Right ventricle myocardium superior (tissue), 1 donor: ENCODE measurements at regions not wholly inside any gene's neighbourhood (a gene's known extent, or its start where the extent isn't known, plus 50 kb on each side); places are given as distances from the start of the nearest gene placed in this dataset.
"Not testable (repeated sequence)": the region's sequence is repeated elsewhere in the genome, so short reads cannot be mapped to it uniquely, and the experiment has no call there.

Source experiments
- ATAC-seq: fragments of 200-7000 bp; cut with Tn5 transposase; one replicate; pipeline ENCODE4 v1.9.1; 2020; ENCODE audit warnings: mild to moderate bottlenecking; ENCODE audit not compliant: poor library complexity
- DNase-seq: peaks from one replicate; pipeline ENCODE4 v3.0.0-alpha.2; 2020
- intact Hi-C: fragments of 100-400 bp; cut with DNase I; formaldehyde crosslinking; loops from one replicate; pipeline ENCODE4 v1.11.2; 2022
- donor health status: DM: no; HTN: yes; CAD: no; lungs with severe emphysema.

DNA sequence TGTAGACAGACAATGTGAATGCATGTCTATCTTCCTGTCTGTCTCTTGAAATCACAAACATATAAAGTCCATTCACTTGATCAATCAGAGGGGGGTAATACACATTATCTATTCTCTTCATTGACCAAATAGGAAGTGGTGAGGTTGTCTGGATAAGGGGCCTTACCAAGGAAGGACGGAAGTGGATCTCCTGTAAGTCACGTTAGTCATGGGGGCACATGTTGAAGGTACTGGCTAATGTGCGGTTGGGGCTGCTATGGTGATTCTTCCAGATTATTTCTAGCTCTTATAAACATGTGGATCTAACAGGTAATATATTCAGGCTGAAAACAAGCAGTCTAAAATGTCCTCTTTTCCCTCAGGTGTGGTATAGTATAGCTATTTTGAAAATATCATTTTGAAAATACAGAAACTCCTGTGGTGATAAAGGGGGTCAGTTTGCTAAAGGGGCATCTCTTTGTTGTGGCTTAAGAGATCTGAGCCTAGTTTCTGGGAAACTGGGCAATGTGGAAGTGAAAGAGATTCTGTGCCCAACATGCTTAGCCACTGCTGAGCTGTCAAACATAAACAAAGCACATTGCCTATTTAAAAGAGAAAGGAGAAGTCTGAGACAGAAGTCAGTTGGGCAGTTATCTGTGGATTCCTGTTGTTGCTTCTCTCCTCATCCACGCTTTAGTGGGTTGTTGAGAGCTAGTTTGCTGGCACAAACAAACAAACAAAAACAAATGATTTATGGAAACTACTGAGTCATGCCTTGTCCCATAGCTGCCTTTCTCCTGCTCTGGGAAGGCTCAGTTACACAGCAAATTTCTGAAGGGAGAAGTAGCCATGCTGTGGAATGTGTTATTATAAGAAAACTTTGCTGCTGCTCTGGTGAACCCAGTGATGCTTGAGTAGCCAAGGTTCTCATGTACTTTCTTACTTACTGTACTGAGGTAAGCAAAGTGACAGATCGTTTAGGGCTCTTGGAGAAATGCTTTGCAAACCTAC lies 166.9 kb downstream of the HLX start:
- DNase-seq (no peak), ATAC-seq (peak; percentile 58)
- intact Hi-C loops = no loop called here

- intact Hi-C loops, ATAC-seq, DNase-seq: not testable (repeated sequence)
These were observed 172.1 kb downstream of the HLX start for GRCh38 chr1:221051391-221051790.

- intact Hi-C loops = no loop called here
- ATAC-seq (no peak), DNase-seq (no peak)
These were observed 174.6 kb downstream of the HLX start for GRCh38 chr1:221053889-221054288.

DNA sequence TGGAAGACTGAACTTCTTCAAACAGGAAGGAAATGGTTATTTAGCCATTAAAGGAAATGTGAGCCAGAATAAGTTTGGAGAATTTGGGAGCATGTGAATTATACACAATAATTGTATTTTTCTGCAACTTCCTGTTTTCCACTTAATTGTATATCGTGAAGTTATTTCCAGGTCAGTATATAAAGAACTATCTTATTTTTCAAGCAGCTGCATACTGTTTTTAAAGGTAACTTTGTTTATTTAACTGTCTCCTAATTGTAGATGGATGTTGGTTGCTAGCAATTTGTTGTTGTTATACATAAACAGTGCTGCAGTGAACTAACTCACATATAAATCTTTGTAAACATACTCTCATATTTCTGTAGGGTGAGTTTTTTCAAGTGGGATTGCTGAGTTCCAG lies 180.3 kb downstream of the HLX start:
- no peak for ATAC-seq
- no peak for DNase-seq
- intact Hi-C loops = no loop called here

DNA sequence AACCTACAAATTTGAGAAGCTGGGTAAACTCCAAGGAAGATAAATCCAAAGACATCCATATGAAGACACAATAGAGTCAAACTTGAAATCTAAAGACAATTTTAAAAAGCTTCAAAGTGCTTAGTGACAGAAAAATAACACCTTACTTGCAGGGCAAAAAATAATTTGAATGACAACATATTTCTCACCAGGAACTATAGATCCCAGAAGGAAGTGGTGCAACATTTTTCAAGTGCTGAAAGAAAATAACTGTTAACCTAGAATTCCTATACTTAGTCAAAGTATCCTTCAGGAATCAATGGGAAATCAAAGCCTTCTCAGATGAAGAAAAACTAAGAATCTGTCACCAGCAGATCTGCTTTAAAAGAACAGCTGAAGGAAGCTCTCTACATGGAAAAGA lies 184.4 kb downstream of the HLX start:
- intact Hi-C loops = no loop called here
- DNase-seq (no peak), ATAC-seq (no peak)

- no peak for DNase-seq
- intact Hi-C loops = no loop called here
- no peak for ATAC-seq
These were observed 187.2 kb downstream of the HLX start for GRCh38 chr1:221066351-221067001.

DNA sequence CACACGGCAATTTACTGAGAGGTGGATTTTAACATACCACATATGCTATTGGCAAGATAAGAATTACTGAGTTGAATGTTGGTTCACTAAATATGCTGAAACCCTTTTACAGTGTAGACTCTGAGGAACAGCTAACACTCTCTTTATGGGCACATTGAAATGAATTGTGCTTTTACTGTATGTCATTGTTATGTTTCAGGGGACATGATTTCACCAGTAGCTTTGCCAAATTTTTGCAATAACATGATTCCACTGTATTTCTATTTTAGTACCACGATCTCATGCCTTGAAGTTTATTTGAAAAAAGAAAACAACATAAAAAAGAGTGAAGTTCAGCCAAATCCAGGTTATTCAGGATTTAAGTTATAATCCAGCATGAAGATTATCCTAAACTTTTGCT lies 188.5 kb downstream of the HLX start:
- intact Hi-C loops = no loop called here
- no peak for DNase-seq
- no peak for ATAC-seq

- intact Hi-C loops = no loop called here
- DNase-seq (no peak), ATAC-seq (no peak)
These were observed 190.1 kb downstream of the HLX start for GRCh38 chr1:221069178-221069903.

DNA sequence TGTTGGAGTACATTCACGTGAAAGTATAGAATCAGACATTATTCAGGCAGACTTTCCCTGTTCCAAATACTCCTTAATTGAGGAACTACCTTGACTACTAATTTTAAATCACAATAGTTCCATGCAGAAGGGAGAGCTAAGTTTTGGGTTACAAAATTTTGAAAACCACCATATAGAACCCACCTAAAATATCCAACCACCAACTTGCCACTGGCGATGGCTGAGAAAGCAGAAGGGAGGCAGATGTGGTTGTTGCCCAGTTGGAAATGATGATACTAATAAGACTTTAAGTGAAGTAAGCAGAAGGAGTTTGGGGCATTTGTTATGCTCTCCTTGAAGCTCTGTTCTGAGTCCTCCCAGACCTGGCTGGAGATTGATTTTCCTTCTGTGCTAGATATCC lies 190.7 kb downstream of the HLX start:
- intact Hi-C loops = no loop called here
- ATAC-seq (no peak), DNase-seq (no peak)

- ATAC-seq (no peak), DNase-seq (no peak)
- intact Hi-C loops = no loop called here
These were observed 192.5 kb downstream of the HLX start for GRCh38 chr1:221071777-221072176.

- intact Hi-C loops = no loop called here
- DNase-seq (no peak), ATAC-seq (peak; percentile 34)
These were observed 193.0 kb downstream of the HLX start for GRCh38 chr1:221072214-221072613.

DNA sequence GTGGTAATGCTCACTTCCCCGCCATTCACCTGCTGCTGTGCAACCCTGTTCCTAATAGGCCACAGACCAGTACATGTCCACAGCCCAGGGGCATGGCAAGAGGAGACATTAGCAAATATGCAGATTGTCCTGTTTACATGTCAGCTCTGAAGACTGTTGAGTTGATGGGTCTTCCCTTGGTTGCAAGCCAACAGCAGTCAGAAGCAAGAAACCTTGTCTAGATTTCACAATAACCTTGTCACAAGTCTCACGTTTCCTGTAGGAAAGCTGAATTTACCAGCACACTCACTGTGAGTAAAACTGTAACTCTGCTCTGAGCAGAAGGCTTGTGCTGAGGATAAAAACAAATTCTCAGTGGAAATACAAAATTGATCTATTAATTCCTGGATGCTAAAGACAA lies 195.1 kb downstream of the HLX start:
- intact Hi-C loops = no loop called here

DNA sequence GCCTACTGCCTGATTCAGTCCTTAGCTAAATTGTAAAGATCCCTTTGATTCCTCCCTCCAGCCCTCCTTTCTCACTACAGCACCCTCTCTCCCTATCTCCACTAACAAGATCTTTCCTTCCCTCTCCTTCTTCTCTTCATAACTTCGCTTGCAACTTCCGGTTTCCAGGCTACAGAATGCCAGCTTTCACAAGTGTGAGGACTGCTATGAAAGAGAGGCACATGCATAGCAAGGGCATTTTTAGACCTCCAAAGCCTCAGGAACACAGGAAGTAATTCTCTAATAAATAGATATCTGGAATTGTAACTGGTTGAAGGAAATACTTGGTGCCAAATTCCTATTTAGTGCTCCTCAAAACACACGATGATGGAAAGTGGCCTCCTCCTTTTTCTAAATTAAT lies 196.7 kb downstream of the HLX start:
- DNase-seq (no peak), ATAC-seq (no peak)
- intact Hi-C loops = no loop called here

More for the DNA sequence above, 195.1 kb downstream of the HLX start:
- DNase-seq (no peak), ATAC-seq (no peak)

DNA sequence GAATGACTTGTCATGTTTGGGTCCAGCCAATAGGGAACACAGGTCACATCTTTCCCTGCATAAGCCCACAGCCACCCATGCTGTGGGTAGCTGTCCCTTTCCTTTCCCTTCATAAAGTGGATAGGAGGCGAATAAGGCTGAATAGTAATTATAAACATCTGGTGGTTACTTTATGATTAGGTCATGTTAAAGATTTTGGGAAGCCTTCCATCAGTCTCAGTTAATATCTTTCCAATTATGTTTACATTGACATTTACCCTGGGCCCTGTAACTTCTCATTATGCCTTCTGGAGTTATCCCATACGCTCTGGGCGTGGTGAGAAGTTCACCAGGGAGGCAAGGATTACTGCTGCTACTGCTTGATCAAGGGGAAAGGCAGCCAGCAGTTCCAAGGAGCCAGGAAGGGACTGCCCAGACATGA lies 197.2 kb downstream of the HLX start:
- DNase-seq = no peak
- no peak for ATAC-seq
- intact Hi-C loops = no loop called here

DNA sequence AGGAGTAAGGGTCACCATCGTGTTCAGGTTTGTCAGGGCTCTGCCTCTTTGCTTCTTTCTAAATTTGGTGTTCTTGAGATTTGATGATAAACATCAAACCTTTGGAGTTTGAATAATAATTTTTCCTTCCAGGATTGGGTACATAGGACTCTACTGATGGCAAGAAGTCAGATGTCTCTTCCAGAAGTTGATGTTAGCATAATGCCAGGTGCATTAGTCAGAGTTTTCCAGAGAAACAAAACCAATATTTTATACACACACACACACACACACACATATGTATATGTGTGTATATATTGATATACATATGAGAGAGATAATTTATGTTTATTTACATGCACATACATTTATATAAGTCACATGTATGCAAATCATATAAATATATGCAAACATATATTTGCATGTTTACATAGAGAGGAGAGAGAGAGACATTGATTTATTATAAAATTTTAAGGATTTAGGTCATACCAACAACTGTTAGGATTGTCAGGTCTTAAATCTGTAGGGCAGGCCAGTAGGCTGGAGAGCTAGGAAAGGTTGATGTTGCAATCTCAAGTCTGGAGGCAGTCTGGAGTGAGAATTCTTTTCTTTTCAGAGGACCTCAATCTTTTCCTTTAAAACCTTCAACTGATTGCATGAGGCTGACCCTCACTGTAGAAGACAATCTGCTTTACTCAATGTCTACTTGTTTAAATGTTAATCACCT lies 199.2 kb downstream of the HLX start:
- ATAC-seq = no peak
- intact Hi-C loops = no loop called here
- no peak for DNase-seq

GRCh38 chr1:221083902-221084301 lies 204.7 kb downstream of the HLX start:
- ATAC-seq = no peak
- intact Hi-C loops = no loop called here
- DNase-seq = no peak

DNA sequence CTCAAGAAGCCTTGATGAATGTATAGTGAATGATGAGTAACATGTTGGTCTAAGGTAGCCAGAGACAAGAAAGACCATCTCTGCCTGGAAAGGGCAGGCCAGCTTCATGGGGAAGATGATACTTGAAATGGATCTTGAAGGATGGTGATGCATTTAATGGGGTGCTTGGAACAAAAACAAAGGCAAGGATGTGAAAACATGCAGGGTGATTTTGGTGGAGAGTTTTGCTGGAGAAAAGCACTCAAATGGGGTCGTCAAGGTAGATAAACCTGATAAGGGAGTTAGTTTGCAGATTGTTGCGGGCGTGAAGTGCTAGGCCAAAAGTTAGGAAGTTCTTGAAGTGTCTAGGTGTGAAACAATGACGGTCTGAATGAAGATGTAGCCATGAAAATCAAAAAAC lies 205.4 kb downstream of the HLX start:
- DNase-seq = no peak
- no peak for ATAC-seq

DNA sequence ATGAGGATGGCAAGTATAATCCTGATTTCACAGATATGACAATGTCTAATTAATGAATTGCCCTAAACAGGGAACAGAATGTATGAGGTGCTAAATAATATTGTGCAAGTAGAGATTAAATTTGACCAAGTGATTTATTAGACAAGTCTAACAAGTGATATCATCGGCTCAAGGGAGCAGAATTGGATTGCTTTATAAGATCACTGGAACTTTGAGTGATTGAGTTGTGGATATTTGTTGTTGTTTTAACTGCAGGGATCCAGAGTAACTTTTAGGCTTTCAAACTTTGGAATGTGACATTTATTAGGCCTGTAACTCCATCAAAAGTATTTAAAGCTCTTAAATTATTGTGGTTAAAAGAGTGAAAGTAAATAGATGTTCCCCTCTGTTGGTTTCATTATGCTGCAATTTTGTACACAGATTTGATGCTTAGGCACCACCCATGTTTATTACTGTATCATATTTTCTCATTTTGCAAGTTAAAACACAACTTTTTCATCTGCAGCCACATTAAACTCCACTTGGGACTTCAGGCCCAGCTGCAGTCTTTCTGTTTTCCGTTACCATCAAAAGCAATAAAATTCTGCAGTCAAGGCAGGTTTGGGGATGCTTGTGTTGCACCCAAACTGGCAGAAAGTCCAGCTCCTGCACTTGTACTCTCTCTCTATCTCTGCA lies 206.6 kb downstream of the HLX start:
- no peak for DNase-seq
- ATAC-seq = peak; percentile 38
- intact Hi-C loops = no loop called here

More for the DNA sequence above, 205.4 kb downstream of the HLX start:
- intact Hi-C loops = no loop called here
